H1 (cell line): ENCODE measurements at regions not wholly inside any gene's neighbourhood (a gene's known extent, or its start where the extent isn't known, plus 50 kb on each side); places are given as distances from the start of the nearest gene placed in this dataset.

Source experiments
- CTCF ChIA-PET: fragments of 300-600 bp; sonication (Branson Sonifier 250); formaldehyde crosslinking; loops from one replicate; lab custom pipeline; 2021; ENCODE audit not compliant: partially characterized antibody; lab: Charles Lee
- POLR2A ChIA-PET: fragments of 300-600 bp; sonication (Branson Sonifier 250); formaldehyde crosslinking; loops from one replicate; lab custom pipeline; 2021; ENCODE audit warnings: inconsistent platforms; ENCODE audit not compliant: partially characterized antibody; lab: Charles Lee
- DNase-seq, 2 experiments: peaks; one replicate each; pipeline versions ENCODE4 v3.0.0 to v3.0.0-alpha.2; 2010 to 2022; ENCODE audit warnings: low spot score in 2 of 2, low read depth in 1 of 2, mixed read lengths in 1 of 2
- FAIRE-seq: peaks from 2 replicates; lab custom pipeline; 2011; peaks lifted over from hg19 to GRCh38; lab: Jason Lieb, UNC
- H2AFZ ChIP-seq: 2 replicates; pipeline ENCODE4 v1.8.1; 2012; ENCODE audit warnings: low read length, inconsistent platforms
- H2AK5ac ChIP-seq: 2 replicates; pipeline ENCODE4 v1.6.1; 2013; ENCODE audit warnings: low read depth, low read length
- H2BK120ac ChIP-seq: replicated peaks from 2 replicates; pipeline ENCODE3; 2013; ENCODE audit warnings: low read depth, low read length, inconsistent platforms
- H2BK12ac ChIP-seq: 2 replicates; pipeline ENCODE4 v1.6.1; 2013; ENCODE audit warnings: low read depth, low read length
- H2BK15ac ChIP-seq: 2 replicates; pipeline ENCODE4 v1.6.1; 2013; ENCODE audit warnings: low read length
- H2BK20ac ChIP-seq: 2 replicates; pipeline ENCODE4 v1.6.1; 2013; ENCODE audit warnings: low read length
- H2BK5ac ChIP-seq: 2 replicates; pipeline ENCODE4 v1.6.1; 2013; ENCODE audit warnings: low read depth, low read length
- H3K14ac ChIP-seq: 2 replicates; pipeline ENCODE4 v1.6.1; 2013; ENCODE audit warnings: inconsistent platforms; ENCODE audit not compliant: insufficient read length
- H3K18ac ChIP-seq: 2 replicates; pipeline ENCODE4 v1.6.1; 2013; ENCODE audit warnings: low read length; ENCODE audit errors: extremely low read depth
- H3K23ac ChIP-seq: 2 replicates; pipeline ENCODE4 v1.6.1; 2013; ENCODE audit warnings: inconsistent platforms; ENCODE audit not compliant: insufficient read length
- H3K23me2 ChIP-seq: 2 replicates; pipeline ENCODE4 v1.6.1; 2013; ENCODE audit warnings: low read depth, low read length
- H3K27ac ChIP-seq: 2 replicates; pipeline ENCODE4 v1.6.1; 2011; ENCODE audit warnings: low read depth, low read length, inconsistent platforms
- H3K27me3 ChIP-seq, 4 experiments: replicated peaks in 1 of 4; 1 replicate in 1 of 4; 2 replicates in 3 of 4; pipeline versions ENCODE4 v1.6.1 to v1.8.1; 2011 to 2013; ENCODE audit warnings: low read length in 3 of 4, mild to moderate bottlenecking in 3 of 4, inconsistent platforms in 2 of 4, mixed read lengths in 2 of 4, moderate library complexity in 1 of 4; ENCODE audit not compliant: control insufficient read depth in 3 of 4, insufficient read depth in 3 of 4; ENCODE audit errors: extremely low read depth in 1 of 4
- H3K36me3 ChIP-seq, 4 experiments: 2 replicates each; pipeline versions ENCODE4 v1.6.1 to v1.8.1; 2011 to 2013; ENCODE audit warnings: mild to moderate bottlenecking in 4 of 4, low read length in 3 of 4, moderate library complexity in 2 of 4, control low read depth in 1 of 4, inconsistent platforms in 1 of 4; ENCODE audit not compliant: insufficient read depth in 4 of 4, control insufficient read depth in 2 of 4
- H3K4ac ChIP-seq: replicated peaks from 2 replicates; pipeline ENCODE3; 2013; ENCODE audit warnings: low read length, low read depth, mixed read lengths, inconsistent platforms; ENCODE audit not compliant: insufficient read length
- H3K4me1 ChIP-seq, 4 experiments: replicated peaks in 1 of 4; 1 replicate in 1 of 4; 2 replicates in 3 of 4; pipeline versions ENCODE4 v1.6.1 to v1.8.1; 2011 to 2013; ENCODE audit warnings: low read length in 3 of 4, inconsistent platforms in 2 of 4, mixed read lengths in 1 of 4; ENCODE audit not compliant: insufficient read depth in 4 of 4, control insufficient read depth in 3 of 4
- H3K4me2 ChIP-seq, 2 experiments: 2 replicates each; pipeline versions ENCODE4 v1.6.1 to v1.8.1; 2011 to 2013; ENCODE audit warnings: low read depth in 2 of 2, low read length in 2 of 2, control low read depth in 1 of 2, inconsistent platforms in 1 of 2, mild to moderate bottlenecking in 1 of 2; ENCODE audit not compliant: insufficient read depth in 1 of 2
- H3K4me3 ChIP-seq, 4 experiments: fragments of 200-600, 300-600 bp in 1 of 4; sonication (generic), shearing (Covaris generic), sonication (Bioruptor Twin) in 1 of 4; 2 replicates each; pipeline versions ENCODE4 v1.5.1 to v1.8.1; 2011 to 2016; ENCODE audit warnings: low read length in 4 of 4, low read depth in 3 of 4, control low read depth in 2 of 4, inconsistent platforms in 2 of 4, mild to moderate bottlenecking in 2 of 4, mixed read lengths in 1 of 4, moderate library complexity in 1 of 4; ENCODE audit not compliant: insufficient read depth in 2 of 4; ENCODE audit errors: extremely low read depth in 1 of 4
- H3K56ac ChIP-seq: replicated peaks from 2 replicates; pipeline ENCODE3; 2013; ENCODE audit warnings: low read depth, mild to moderate bottlenecking, mixed read lengths, low read length, inconsistent platforms; ENCODE audit not compliant: insufficient read length
- H3K79me1 ChIP-seq: 2 replicates; pipeline ENCODE4 v1.6.1; 2013; ENCODE audit warnings: low read depth, low read length, control low read depth
- H3K79me2 ChIP-seq, 2 experiments: 2 replicates each; pipeline versions ENCODE4 v1.6.1 to v1.8.1; 2012 to 2013; ENCODE audit warnings: low read length in 2 of 2, mild to moderate bottlenecking in 2 of 2, inconsistent platforms in 1 of 2; ENCODE audit not compliant: insufficient read depth in 2 of 2, control insufficient read depth in 1 of 2
- H3K9ac ChIP-seq, 4 experiments: replicated peaks in 1 of 4; 1 replicate in 1 of 4; 2 replicates in 3 of 4; pipeline versions ENCODE4 v1.6.1 to v1.8.1; 2011 to 2013; ENCODE audit warnings: low read depth in 3 of 4, low read length in 3 of 4, control low read depth in 2 of 4, mild to moderate bottlenecking in 2 of 4, moderate library complexity in 2 of 4, inconsistent platforms in 1 of 4; ENCODE audit errors: extremely low read depth in 1 of 4
- H3K9me3 ChIP-seq, 2 experiments: 2 replicates each; pipeline versions ENCODE4 v1.6.1 to v1.8.1; 2012 to 2013; ENCODE audit warnings: mild to moderate bottlenecking in 2 of 2, moderate library complexity in 2 of 2, control low read depth in 1 of 2, inconsistent platforms in 1 of 2, low read depth in 1 of 2, low read length in 1 of 2, mixed read lengths in 1 of 2; ENCODE audit not compliant: insufficient read depth in 2 of 2
- H4K20me1 ChIP-seq, 2 experiments: replicated peaks in 1 of 2; 2 replicates each; pipeline versions ENCODE3 to v1.8.1; 2011 to 2013; ENCODE audit warnings: inconsistent platforms in 2 of 2, low read length in 2 of 2, mild to moderate bottlenecking in 1 of 2; ENCODE audit not compliant: insufficient read depth in 2 of 2, control insufficient read depth in 1 of 2
- H4K5ac ChIP-seq: 2 replicates; pipeline ENCODE4 v1.6.1; 2013; ENCODE audit warnings: low read length, low read depth, mixed read lengths, inconsistent platforms; ENCODE audit not compliant: insufficient read length
- H4K8ac ChIP-seq: 2 replicates; pipeline ENCODE4 v1.8.0; 2013; ENCODE audit warnings: mild to moderate bottlenecking, moderate library complexity, low read length, inconsistent platforms; ENCODE audit not compliant: insufficient read depth; ENCODE audit errors: extremely low read depth
- H4K91ac ChIP-seq: replicated peaks from 2 replicates; pipeline ENCODE3; 2013; ENCODE audit warnings: low read length, mixed read lengths, inconsistent platforms; ENCODE audit not compliant: insufficient read length
- CBX8 ChIP-seq: fragments of 300-800, 300-1000 bp; sonication (generic); IDR thresholded peaks from 2 replicates; pipeline ENCODE4 v1.7.1; 2016; ENCODE audit warnings: low read depth, low read length, borderline replicate concordance
- WGBS, 2 experiments: shearing (Covaris generic) in 1 of 2; methylation state at CpG; one replicate each; pipeline versions ENCODE4 v1.1.6 to v1.1.7; 2013 to 2015; ENCODE audit warnings: low lambda C conversion rate in 2 of 2, mixed read lengths in 2 of 2, inconsistent platforms in 1 of 2, low coverage in 1 of 2, missing lambda C conversion rate in 1 of 2; ENCODE audit not compliant: insufficient replicate concordance in 2 of 2, insufficient coverage in 1 of 2, insufficient read length in 1 of 2; ENCODE audit errors: extremely low coverage in 1 of 2, missing lambda C conversion rate in 1 of 2; 5-methylcytosine and 5-hydroxymethylcytosine counted together

GRCh38 chr4:128376958-128377357, 89.3 kb upstream of the PGRMC2 start:
- FAIRE-seq, result no peak

More at GRCh38 chr4:128376958-128377357, 89.3 kb upstream of the PGRMC2 start:
- H3K9me3 ChIP-seq, result peaks cover 9 to 16% of the 10 kb centered on the region in 2 experiments; a peak in 3 of 4 replicates
- no peak for TF ChIP-seq CBX8
- H3K36me3 ChIP-seq, result no peaks in the 10 kb centered on the region
- no peak overlapping the region for H2BK5ac ChIP-seq
- H2BK20ac ChIP-seq, result no peak overlapping the region
- 100% methylated on average over 4 of the region's 4 CpGs; no CpG with 5 or more reads in 1 of the 2 experiments for WGBS, 2 experiments
- no peak overlapping the region for H3K4me3 ChIP-seq
- H4K91ac ChIP-seq, result no peak overlapping the region
- no peak overlapping the region for H3K4ac ChIP-seq
- no peaks in the 10 kb centered on the region for H3K79me2 ChIP-seq
- H3K23ac ChIP-seq, result no peak overlapping the region
- no peaks in the 10 kb centered on the region for H4K20me1 ChIP-seq
- no peak overlapping the region for H2AK5ac ChIP-seq
- no peak overlapping the region for H3K27ac ChIP-seq
- no peak overlapping the region for H3K14ac ChIP-seq
- ChIA-PET CTCF (interaction anchor here (1.0 kb wide), 1 partner anchor 90 kb away, joined by 3 read pairs; no protein-coding TSS in a partner anchor), POLR2A (no interaction called here)
- no peak overlapping the region for H4K5ac ChIP-seq
- no peak overlapping the region for H2BK15ac ChIP-seq
- H2BK120ac ChIP-seq, result no peak overlapping the region
- no peak overlapping the region for H3K18ac ChIP-seq
- H3K9ac ChIP-seq, result no peak overlapping the region
- H3K4me1 ChIP-seq, result no peaks in the 10 kb centered on the region; a peak in 2 of 7 replicates
- no peak overlapping the region for H3K4me2 ChIP-seq
- H3K56ac ChIP-seq, result no peak overlapping the region
- no peaks in the 10 kb centered on the region for H3K79me1 ChIP-seq
- H3K23me2 ChIP-seq, result no peaks in the 10 kb centered on the region
- H3K27me3 ChIP-seq, result no peaks in the 10 kb centered on the region; a peak in 1 of 7 replicates
- no peak overlapping the region for H2AFZ ChIP-seq
- no peak for DNase-seq
- H2BK12ac ChIP-seq, result no peak overlapping the region
- no peak overlapping the region for H4K8ac ChIP-seq
